ENCODE measurements at regions not wholly inside any gene's neighbourhood (a gene's known extent, or its start where the extent isn't known, plus 50 kb on each side); places are given as distances from the start of the nearest gene placed in this dataset.

DNA sequence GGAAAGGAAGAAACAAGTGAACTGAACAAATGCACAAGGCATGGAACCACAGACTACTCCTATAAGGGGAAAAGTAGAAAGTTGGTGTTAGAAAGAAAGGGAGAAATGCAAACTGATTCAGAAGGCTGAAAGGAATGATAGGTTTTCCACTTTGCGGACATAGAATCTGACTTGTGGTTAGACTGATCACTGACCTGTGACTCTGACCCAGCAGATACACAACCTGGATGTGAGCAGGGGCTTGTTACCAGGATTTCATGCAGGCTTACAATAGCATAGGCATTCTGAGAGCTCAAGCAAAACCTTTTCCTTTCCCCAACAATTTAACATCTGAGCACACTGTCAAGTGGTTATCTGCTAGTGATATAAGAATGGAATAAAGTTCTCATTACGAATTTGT lies 237.0 kb upstream of the CDH20 start:
- no peak for DNase-seq

GRCh38 chr18:61107113-61107512 lies 226.1 kb upstream of the CDH20 start:
- no peak for DNase-seq

DNA sequence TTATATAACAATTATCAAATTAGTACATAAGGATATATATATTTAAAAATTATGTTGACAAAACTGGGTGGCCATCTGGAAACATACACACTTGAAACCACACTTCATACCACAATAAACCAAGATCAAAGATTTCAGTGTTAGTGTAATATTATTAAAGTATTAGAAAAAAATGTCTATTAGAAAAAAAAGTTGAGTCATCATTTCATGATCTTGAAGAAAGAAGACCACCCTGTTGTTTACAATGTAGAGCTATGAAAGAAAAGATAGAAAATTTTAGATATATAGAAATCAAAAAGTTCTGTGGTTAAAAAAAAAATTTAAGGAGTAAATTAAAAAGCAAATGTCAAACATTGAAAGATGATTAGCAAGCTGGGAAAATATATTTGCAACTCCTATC lies 224.5 kb upstream of the CDH20 start:
- DNase-seq, result no peak

- DNase-seq, result no peak
Measured at GRCh38 chr18:61123309-61123708, 209.9 kb upstream of the CDH20 start.

DNA sequence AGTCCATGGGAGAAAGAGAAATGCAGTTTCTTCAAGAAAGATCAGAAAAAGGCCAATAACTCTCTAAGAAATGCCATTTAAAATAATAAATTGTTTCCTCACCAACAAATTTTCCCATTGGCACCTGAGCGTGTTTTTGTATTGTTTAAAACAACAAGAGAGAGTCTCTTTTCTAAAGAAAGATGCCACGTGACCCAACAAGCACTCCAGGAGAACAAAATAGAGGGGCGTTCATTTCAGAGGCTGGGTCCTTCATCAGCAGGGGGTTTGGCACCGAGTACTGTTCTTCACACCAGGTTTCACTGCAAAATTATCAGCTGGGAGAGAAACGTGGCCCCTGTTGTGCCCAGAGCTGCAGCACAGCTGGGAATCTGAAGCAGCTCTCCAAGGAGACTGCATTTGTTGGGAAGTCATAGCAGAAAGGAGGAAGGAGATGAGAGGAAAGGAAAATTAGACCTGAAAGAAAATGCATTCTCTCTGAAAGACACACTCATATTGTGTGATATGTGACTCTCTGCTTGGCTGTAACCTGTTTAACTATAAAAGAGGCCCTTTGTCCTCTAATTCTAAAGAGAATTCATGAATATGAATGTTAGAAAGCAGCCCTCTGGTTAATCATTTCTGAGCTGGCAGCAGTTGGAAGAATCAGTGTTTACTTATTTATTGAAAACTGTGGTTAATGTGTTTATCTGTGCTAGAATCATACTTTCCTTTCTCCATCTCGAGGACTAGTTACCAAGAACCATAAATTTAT lies 205.3 kb upstream of the CDH20 start:
- no peak for DNase-seq

- DNase-seq, result no peak
Measured at GRCh38 chr18:61129001-61129400, 204.2 kb upstream of the CDH20 start.

- no peak for DNase-seq
Measured at GRCh38 chr18:61132031-61132430, 201.2 kb upstream of the CDH20 start.

DNA sequence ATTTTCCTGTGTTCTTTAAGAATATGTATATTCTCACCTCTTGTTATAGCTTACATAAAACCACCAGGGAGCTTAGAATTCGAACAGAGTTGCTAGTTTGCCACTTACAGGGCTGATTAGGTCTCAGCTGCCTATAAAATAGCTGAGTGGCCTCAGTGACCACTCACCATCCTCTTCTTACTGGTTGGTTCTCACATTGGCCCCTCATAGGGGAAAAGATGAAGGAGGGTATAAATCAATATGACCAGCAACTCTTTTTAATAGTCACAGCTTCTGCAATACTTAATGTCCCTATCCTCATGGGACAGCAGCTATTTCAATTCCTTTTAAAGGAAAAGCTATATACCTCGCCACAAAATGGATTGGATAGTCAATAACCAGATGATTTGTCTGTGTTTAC lies 199.4 kb upstream of the CDH20 start:
- no peak for DNase-seq

DNA sequence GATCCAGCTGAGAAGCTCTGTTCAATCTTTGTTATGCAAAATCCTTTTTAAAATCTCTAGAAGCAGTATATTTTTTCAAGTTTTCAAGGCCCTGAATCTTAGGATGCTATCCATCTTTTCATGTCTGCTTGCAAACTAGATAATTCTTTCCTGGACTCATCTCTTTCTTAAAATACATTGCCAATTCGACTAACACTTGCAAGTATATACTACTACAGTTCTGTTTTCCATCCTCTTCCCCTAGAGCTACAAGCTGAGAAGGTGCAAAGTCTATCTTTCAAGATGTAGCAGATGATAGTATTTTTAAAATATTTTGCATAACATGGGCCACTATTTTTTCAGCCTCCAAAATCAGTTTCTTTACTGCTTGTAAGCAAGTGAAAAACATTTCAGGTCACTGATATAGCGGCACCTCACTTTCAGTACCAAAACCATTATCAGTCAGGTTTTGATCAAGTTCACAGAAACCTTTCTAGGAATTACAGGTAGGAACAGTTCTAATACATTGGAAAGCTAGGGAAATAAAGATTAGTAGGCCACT lies 196.4 kb upstream of the CDH20 start:
- DNase-seq, result no peak

DNA sequence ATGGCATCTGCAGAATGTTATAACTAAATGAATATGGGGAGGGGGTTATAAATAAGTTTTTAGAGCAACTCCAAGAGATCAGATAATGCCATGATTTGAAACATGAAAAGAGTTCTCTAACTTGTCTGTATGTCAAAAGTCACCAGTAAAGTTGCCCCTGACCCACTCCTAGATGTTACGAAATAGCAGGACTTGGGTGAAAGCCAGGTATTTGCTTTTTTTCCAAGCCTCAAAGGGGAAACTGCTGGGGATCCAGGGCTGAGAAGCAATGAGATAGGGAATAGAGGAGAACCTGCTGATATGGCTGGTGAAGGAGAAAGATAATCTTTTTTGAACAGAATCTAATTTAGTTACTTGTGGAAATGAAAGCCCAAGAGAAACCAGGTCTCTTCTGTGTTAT lies 191.5 kb upstream of the CDH20 start:
- DNase-seq, result no peak

DNA sequence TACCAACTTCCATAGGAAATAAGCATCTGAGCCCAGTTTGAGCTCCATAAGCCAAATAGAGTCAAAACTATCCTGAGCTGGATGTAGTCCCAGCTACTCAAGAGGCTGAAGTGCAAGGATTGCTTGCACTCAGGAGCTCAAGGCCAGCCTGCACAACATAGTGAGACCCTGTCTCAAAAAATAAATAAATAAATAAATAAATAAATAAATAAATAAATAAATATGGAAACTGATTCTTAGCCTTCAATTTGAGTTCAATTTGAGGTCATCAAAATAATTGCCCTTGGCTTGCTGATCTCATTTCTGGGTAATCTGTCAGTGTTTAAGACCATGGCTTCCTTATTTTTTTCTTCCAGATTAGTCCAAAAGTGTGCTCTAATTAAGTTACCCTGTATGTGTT lies 184.9 kb upstream of the CDH20 start:
- no peak for DNase-seq

DNA sequence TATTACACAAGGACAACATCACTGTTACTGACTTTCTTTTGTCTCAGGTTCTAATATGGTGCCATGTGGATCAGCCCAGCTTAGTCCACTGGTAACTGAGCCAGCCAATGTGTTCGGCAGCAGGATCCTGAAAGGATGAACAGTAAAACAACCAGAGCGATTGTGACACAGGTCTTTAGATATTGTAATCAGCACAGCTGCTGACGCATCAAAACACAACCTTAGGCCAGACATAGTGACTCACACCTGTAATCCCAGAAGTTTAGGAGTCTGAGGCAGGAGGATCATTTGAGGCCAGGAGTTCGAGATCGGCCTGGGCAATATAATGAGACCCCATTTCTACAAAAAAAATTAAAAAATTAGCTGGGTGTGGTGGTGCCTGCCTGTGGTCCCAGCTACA lies 183.4 kb upstream of the CDH20 start:
- DNase-seq, result no peak

DNA sequence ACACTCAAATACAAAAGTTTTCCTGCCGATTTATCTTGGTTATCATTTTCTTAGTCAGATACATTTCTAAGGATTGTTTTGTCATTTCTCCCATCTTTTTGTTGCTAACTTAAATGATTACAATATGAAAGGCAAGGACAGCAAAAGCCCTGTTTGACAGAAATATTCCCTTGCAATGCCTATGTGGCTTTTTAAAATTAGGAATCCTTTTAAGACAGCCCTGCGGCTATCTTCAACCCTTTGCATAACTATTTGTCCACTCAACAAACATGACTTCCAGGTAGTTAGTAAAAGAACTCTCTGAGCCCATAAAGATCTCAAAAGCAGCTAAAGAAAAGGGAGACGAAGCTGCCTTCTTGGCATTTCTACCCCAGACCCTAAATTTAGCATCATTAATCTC lies 179.7 kb upstream of the CDH20 start:
- DNase-seq, result no peak

DNA sequence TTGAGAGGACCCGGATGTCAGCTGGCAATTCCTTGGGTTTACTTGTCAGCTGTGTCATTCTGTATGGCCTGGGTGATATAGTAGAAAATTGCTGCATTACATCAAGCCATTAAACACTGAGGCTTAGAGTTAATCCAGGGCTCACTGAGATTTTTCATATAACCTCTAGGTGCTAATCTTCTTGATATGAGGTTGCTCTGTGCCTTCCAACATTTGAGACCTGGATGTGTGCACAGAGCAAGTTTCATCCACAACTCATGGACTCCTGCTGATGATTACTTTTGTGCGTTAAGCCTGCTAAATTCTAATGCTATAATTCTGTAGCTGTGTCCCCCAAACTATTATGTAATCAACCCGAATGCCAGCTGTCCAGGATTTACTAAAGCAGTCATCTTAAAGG lies 178.4 kb upstream of the CDH20 start:
- no peak for DNase-seq

GRCh38 chr18:61155586-61155985 lies 177.6 kb upstream of the CDH20 start:
- DNase-seq, result no peak

DNA sequence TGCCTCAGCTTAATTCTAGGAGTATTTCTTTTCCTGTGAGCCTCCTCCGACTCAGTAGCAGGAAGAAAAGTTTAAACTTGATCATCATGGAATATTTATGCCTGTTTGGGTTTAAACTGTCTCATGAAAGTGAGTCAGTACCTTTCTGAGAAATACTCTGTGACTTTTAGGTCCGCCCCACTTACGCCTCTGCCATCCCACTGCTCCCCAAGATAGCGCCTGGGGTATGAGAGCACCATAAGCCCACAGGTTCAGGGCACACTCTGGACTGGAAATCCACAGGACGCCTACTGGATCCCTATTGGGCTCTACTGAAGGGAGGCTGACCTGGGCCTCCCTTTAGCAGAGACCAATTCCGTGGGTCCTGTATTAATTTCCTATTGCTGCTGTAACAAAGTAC lies 175.8 kb upstream of the CDH20 start:
- DNase-seq, result no peak

DNA sequence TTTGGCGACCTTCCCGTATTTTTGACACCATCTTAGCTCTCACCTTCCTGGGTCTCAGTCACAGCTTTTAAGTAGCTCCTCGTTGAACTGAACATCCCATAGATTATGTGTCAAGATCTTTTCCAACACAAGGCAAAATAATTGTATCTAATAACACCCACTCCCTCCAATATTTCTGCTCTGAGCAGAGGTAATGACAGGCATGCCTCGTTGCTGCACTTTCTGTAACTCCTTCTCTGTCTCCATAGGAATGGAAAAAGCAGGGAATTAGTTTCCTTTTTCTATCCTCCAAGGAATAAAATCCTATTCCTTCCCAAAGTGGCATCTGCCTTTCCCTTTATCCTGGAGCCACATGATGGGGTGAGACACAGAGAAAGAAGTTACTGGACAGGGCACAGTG lies 174.0 kb upstream of the CDH20 start:
- no peak for DNase-seq

- DNase-seq, result no peak
Measured at GRCh38 chr18:61164321-61164720, 168.9 kb upstream of the CDH20 start.

- no peak for DNase-seq
Measured at GRCh38 chr18:61167902-61168301, 165.3 kb upstream of the CDH20 start.

DNA sequence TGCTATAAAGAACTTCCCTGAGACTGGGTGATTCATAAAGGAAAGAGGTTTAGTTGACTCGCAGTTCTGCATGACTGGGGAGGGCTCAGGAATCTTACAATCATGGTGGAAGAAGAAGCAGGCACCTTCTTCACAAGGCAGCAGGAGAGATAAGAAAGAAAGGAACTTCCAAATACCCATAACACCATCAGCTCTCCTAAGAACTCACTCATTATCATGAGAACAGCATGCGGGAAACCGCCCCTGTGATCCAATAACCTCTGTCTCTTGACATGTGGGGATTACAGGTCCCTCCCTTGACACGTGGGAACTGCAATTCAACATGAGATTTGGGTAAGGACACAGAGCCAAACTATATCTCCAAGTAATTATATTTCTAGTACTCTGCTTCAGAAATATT lies 163.8 kb upstream of the CDH20 start:
- DNase-seq, result no peak

GRCh38 chr18:61172624-61173023 lies 160.6 kb upstream of the CDH20 start:
- no peak for DNase-seq

GRCh38 chr18:61173554-61173953 lies 159.7 kb upstream of the CDH20 start:
- DNase-seq, result no peak

DNA sequence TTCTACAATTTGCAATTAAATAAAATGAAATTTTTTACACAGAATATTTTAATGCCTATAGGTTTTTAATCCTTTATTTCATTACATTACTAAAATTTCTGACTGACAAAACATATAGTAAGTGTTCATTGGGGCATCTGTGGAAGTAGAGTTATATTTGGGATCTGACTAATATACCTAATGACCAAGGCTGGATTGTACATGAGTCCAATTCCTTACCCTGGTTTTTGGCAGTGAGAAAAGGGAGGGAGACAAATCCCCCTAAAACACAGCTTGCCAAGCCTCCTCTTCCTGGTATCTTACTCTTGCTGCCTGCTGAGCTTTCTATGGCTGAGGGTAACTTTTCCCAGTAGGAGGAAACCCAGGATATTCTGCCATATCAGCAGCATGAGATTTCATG lies 149.4 kb upstream of the CDH20 start:
- no peak for DNase-seq

GRCh38 chr18:61187971-61188370 lies 145.3 kb upstream of the CDH20 start:
- DNase-seq, result no peak

- no peak for DNase-seq
Measured at GRCh38 chr18:61189376-61189775, 143.9 kb upstream of the CDH20 start.

All from dermis blood vessel endothelial cell (primary cell).